GM23338 (cell line): ENCODE measurements at regions not wholly inside any gene's neighbourhood (a gene's known extent, or its start where the extent isn't known, plus 50 kb on each side); places are given as distances from the start of the nearest gene placed in this dataset.

Experiments
- ATAC-seq: fragments of 200-7000 bp; cut with Tn5 transposase; 3 replicates; pipeline ENCODE4 v1.9.1; 2020
- DNase-seq: peaks from one replicate; pipeline ENCODE4 v3.0.0-alpha.2; 2015; ENCODE audit warnings: low spot score
- H2AFZ ChIP-seq: fragments of 200-600 bp; sonication (generic); 2 replicates; pipeline ENCODE4 v1.8.0; 2016; ENCODE audit warnings: antibody characterized with exemption, mild to moderate bottlenecking, moderate library complexity
- H3F3A ChIP-seq: fragments of 200-600 bp; sonication (generic); replicated peaks from 2 replicates; pipeline ENCODE4 v1.8.0; 2017; ENCODE audit warnings: antibody characterized with exemption, mixed run types, low read depth
- H3K27ac ChIP-seq: fragments of 200-600 bp; sonication (generic); 2 replicates; pipeline ENCODE4 v1.6.1; 2016; ENCODE audit warnings: low read depth
- H3K27me3 ChIP-seq: fragments of 200-600 bp; sonication (generic); 2 replicates; pipeline ENCODE4 v1.8.0; 2016; ENCODE audit warnings: mild to moderate bottlenecking, mixed run types, moderate library complexity; ENCODE audit not compliant: insufficient read depth
- H3K36me3 ChIP-seq: fragments of 200-600 bp; sonication (generic); 2 replicates; pipeline ENCODE4 v1.8.0; 2016; ENCODE audit warnings: mild to moderate bottlenecking; ENCODE audit not compliant: insufficient read depth
- H3K4me1 ChIP-seq: fragments of 200-600 bp; sonication (generic); 2 replicates; pipeline ENCODE4 v1.8.0; 2016; ENCODE audit warnings: mild to moderate bottlenecking, moderate library complexity; ENCODE audit not compliant: insufficient read depth
- H3K4me2 ChIP-seq: fragments of 200-600 bp; sonication (generic); 2 replicates; pipeline ENCODE4 v1.7.1; 2017; ENCODE audit warnings: mixed run types
- H3K4me3 ChIP-seq: fragments of 200-600 bp; sonication (generic); 2 replicates; pipeline ENCODE4 v1.6.1; 2016; ENCODE audit warnings: mixed run types
- H3K79me2 ChIP-seq: fragments of 200-600 bp; sonication (generic); replicated peaks from 2 replicates; pipeline ENCODE4 v1.8.0; 2017; ENCODE audit warnings: mild to moderate bottlenecking; ENCODE audit not compliant: insufficient read depth
- H3K9me2 ChIP-seq: fragments of 200-600 bp; sonication (generic); 2 replicates; pipeline ENCODE4 v1.8.0; 2017; ENCODE audit not compliant: insufficient read depth
- H4K20me1 ChIP-seq: fragments of 200-600 bp; sonication (generic); replicated peaks from 2 replicates; pipeline ENCODE4 v1.8.0; 2017; ENCODE audit warnings: mild to moderate bottlenecking; ENCODE audit not compliant: insufficient read depth
- H3K27ac Mint-ChIP-seq: 2 replicates; pipeline ENCODE4 v1.8.0; 2020; ENCODE audit warnings: inconsistent platforms, mild to moderate bottlenecking, moderate library complexity, mixed read lengths
- H3K27me3 Mint-ChIP-seq: 3 replicates; pipeline ENCODE4 v1.8.0; 2022; ENCODE audit warnings: low read depth, mild to moderate bottlenecking, moderate library complexity, mixed read lengths, inconsistent platforms; ENCODE audit not compliant: insufficient read depth, poor library complexity
- H3K36me3 Mint-ChIP-seq: 3 replicates; pipeline ENCODE4 v1.8.0; 2021; ENCODE audit warnings: low read depth, mild to moderate bottlenecking, inconsistent platforms, moderate library complexity, mixed read lengths
- H3K4me1 Mint-ChIP-seq: 3 replicates; pipeline ENCODE4 v1.8.0; 2020; ENCODE audit warnings: mild to moderate bottlenecking, inconsistent platforms, mixed read lengths
- H3K4me3 Mint-ChIP-seq: 3 replicates; pipeline ENCODE4 v1.8.0; 2021; ENCODE audit warnings: moderate library complexity, mild to moderate bottlenecking, inconsistent platforms, mixed read lengths
- H3K9me3 Mint-ChIP-seq: 3 replicates; pipeline ENCODE4 v1.8.0; 2020; ENCODE audit warnings: moderate library complexity, mild to moderate bottlenecking, inconsistent platforms, mixed read lengths
- EZH2phosphoT487 ChIP-seq: fragments of 200-600 bp; sonication (generic); IDR thresholded peaks from one replicate; pipeline ENCODE4 v1.8.1; 2018; ENCODE audit warnings: antibody characterized with exemption; ENCODE audit not compliant: unreplicated experiment
- NANOG ChIP-seq: IDR thresholded peaks from 2 replicates; pipeline ENCODE4 v1.6.1; 2016; ENCODE audit warnings: antibody characterized with exemption, borderline replicate concordance
- POLR2AphosphoS5 ChIP-seq: IDR thresholded peaks from 2 replicates; pipeline ENCODE4 v1.6.1; 2016; ENCODE audit warnings: antibody characterized with exemption, low read depth
- ZNF114 ChIP-seq: fragments of 250-450 bp; sonication (Bioruptor Pico); IDR thresholded peaks from 2 replicates; pipeline ENCODE4 v1.5.0; 2020; ENCODE audit warnings: mild to moderate bottlenecking, moderate library complexity
- ZNF331 ChIP-seq: fragments of 250-450 bp; sonication (Bioruptor Pico); IDR thresholded peaks from 2 replicates; pipeline ENCODE4 v1.5.0; 2020; ENCODE audit warnings: low read depth, mild to moderate bottlenecking, moderate library complexity
- ZNF462 ChIP-seq: fragments of 250-450 bp; sonication (Bioruptor Pico); IDR thresholded peaks from 2 replicates; pipeline ENCODE4 v1.5.0; 2020; ENCODE audit warnings: mild to moderate bottlenecking, moderate library complexity

- Mint-ChIP-seq H3K4me1 (peaks cover 25% of the 10 kb centered on the region), H3K27ac (0 out of 2 replicates have a peak overlapping the region, but pooled peaks have one; percentile 7), H3K9me3 (no peaks in the 10 kb centered on the region), H3K36me3 (no peaks in the 10 kb centered on the region), H3K27me3 (no peaks in the 10 kb centered on the region), H3K4me3 (no peak overlapping the region)
- peak; percentile 71; the same call in 1 of the 2 replicates for TF ChIP-seq NANOG
- TF ChIP-seq ZNF114 (CRISPR knock-in tag), result 0 out of 2 replicates have a peak, but pooled peaks have one; percentile 66
- no peak for TF ChIP-seq POLR2AphosphoS5
- no peak for TF ChIP-seq EZH2phosphoT487
- peak; percentile 91 for TF ChIP-seq ZNF462 (CRISPR knock-in tag)
- TF ChIP-seq ZNF331 (CRISPR knock-in tag), result 0 out of 2 replicates have a peak, but pooled peaks have one; percentile 1
- Histone ChIP-seq H3F3A (no peaks in the 10 kb centered on the region), H3K4me3 (no peak overlapping the region), H3K27ac (peak overlapping the region; percentile 24), H3K9me2 (peaks cover 7% of the 10 kb centered on the region; the same call in 1 of the 2 replicates), H3K79me2 (no peaks in the 10 kb centered on the region), H2AFZ (no peak overlapping the region), H4K20me1 (no peaks in the 10 kb centered on the region), H3K27me3 (no peaks in the 10 kb centered on the region), H3K4me2 (peak overlapping the region; percentile 45; the same call in 1 of the 2 replicates), H3K36me3 (no peaks in the 10 kb centered on the region), H3K4me1 (peaks cover 25% of the 10 kb centered on the region)
- DNase-seq (peak; percentile 54), ATAC-seq (peak; percentile 99)
These were observed 342.4 kb downstream of the AKAIN1 start for GRCh38 chr18:4854671-4855070.
